Body of pancreas (tissue), 4 donors: ENCODE measurements at regions not wholly inside any gene's neighbourhood (a gene's known extent, or its start where the extent isn't known, plus 50 kb on each side); places are given as distances from the start of the nearest gene placed in this dataset.
A peak's percentile ranks its signal among the peaks of the same experiment; 100 is the strongest.

Experiments
- ATAC-seq: fragments of 150-250 bp; one replicate; pipeline ENCODE4 v1.9.1; 2016
- DNase-seq, 4 donors: peaks; one replicate each; pipeline ENCODE4 v3.0.0-alpha.2; 2019
- H3K27ac ChIP-seq, 4 donors: fragments of 200-600 bp; sonication (generic); 1 replicate in 3 of 4; 2 replicates in 1 of 4; pipeline versions ENCODE4 v1.5.1 to v1.6.1; 2016 to 2019; ENCODE audit warnings: mild to moderate bottlenecking in 1 of 4, mixed read lengths in 1 of 4, moderate library complexity in 1 of 4
- H3K27me3 ChIP-seq, 2 donors: fragments of 200-600 bp; sonication (generic); one replicate each; pipeline ENCODE4 v1.6.0; 2016; ENCODE audit warnings: mild to moderate bottlenecking in 1 of 2
- H3K36me3 ChIP-seq, 2 donors: fragments of 200-600 bp; sonication (generic); replicated peaks in 1 of 2; 2 replicates each; pipeline ENCODE4 v1.5.1; 2016; ENCODE audit warnings: low read depth in 2 of 2; ENCODE audit not compliant: insufficient read depth in 1 of 2
- H3K4me1 ChIP-seq: fragments of 200-600 bp; sonication (generic); one replicate; pipeline ENCODE4 v1.6.0; 2016
- H3K4me3 ChIP-seq, 2 donors: fragments of 200-600 bp; sonication (generic); 1 replicate in 1 of 2; 2 replicates in 1 of 2; pipeline ENCODE4 v1.5.1; 2016 to 2019
- H3K9me3 ChIP-seq, 3 donors: fragments of 200-600 bp; sonication (generic); 1 replicate in 2 of 3; 2 replicates in 1 of 3; pipeline ENCODE4 v1.5.1; 2016
- CTCF ChIP-seq, 7 experiments: fragments of 450-650 bp in 4 of 7; fragments of 200-600 bp in 3 of 7; sonication (generic) in 3 of 7; IDR thresholded peaks; one replicate each; pipeline ENCODE4 v1.5.1; 2016 to 2019; ENCODE audit warnings: antibody characterized with exemption in 7 of 7
- POLR2A ChIP-seq, 3 donors: fragments of 450-650 bp; IDR thresholded peaks; one replicate each; pipeline ENCODE4 v1.6.1; 2016; ENCODE audit warnings: antibody characterized with exemption in 3 of 3, mild to moderate bottlenecking in 2 of 3
- WGBS, 2 donors: methylation state at CpG; one replicate each; pipeline ENCODE4 v1.1.5; 2017; 5-methylcytosine and 5-hydroxymethylcytosine counted together
- intact Hi-C: fragments of 100-400 bp; cut with DNase I; formaldehyde crosslinking; loops from one replicate; pipeline ENCODE4 v1.15.1; 2023

GRCh38 chr15:39299486-39300267, 281.2 kb upstream of the THBS1 start:
- Histone ChIP-seq H3K4me1 (no peaks in the 10 kb centered on the region), H3K27ac (no peak overlapping the region), H3K27me3 (no peaks in the 10 kb centered on the region), H3K36me3 (no peaks in the 10 kb centered on the region), H3K4me3 (no peak overlapping the region), H3K9me3 (no peaks in the 10 kb centered on the region)
- no peak for TF ChIP-seq POLR2A (IDR thresholded peaks at IDR 0.05)
- TF ChIP-seq CTCF (IDR thresholded peaks at IDR 0.05): no peak
- ATAC-seq (no peak), DNase-seq (no peak)
- intact Hi-C loops: no loop called here
- 81 to 82% methylated on average over 1 of the region's 1 CpG for WGBS, 2 donors

GRCh38 chr15:39300451-39301153, 280.3 kb upstream of the THBS1 start:
- H3K36me3 ChIP-seq: no peaks in the 10 kb centered on the region
- 89 to 90% methylated on average over 3 of the region's 3 CpGs for WGBS, 2 donors
- TF ChIP-seq POLR2A (IDR thresholded peaks at IDR 0.05): no peak
- no peak for ATAC-seq
- no peak overlapping the region for H3K27ac ChIP-seq
- intact Hi-C loops: no loop called here
- H3K4me3 ChIP-seq: no peak overlapping the region
- no peaks in the 10 kb centered on the region for H3K27me3 ChIP-seq
- H3K4me1 ChIP-seq: no peaks in the 10 kb centered on the region
- no peak for DNase-seq
- no peaks in the 10 kb centered on the region for H3K9me3 ChIP-seq

- Histone ChIP-seq H3K4me1 (no peaks in the 10 kb centered on the region), H3K4me3 (no peak overlapping the region), H3K27ac (no peak overlapping the region), H3K27me3 (no peaks in the 10 kb centered on the region), H3K9me3 (no peaks in the 10 kb centered on the region), H3K36me3 (no peaks in the 10 kb centered on the region)
- no peak for TF ChIP-seq POLR2A (IDR thresholded peaks at IDR 0.05)
- no peak for TF ChIP-seq CTCF (IDR thresholded peaks at IDR 0.05)
- ATAC-seq: peak; percentile 60
- 94 to 95% methylated on average over 2 of the region's 2 CpGs for WGBS, 2 donors
- DNase-seq: no peak
- intact Hi-C loops: no loop called here
Observed at GRCh38 chr15:39301589-39301999, 279.3 kb upstream of the THBS1 start.

GRCh38 chr15:39302936-39303335, 277.9 kb upstream of the THBS1 start:
- Histone ChIP-seq H3K4me3 (no peak overlapping the region), H3K36me3 (no peaks in the 10 kb centered on the region), H3K27ac (no peak overlapping the region), H3K4me1 (no peaks in the 10 kb centered on the region), H3K9me3 (peaks cover 0 to 5% (median 0%) of the 10 kb centered on the region in 3 donors), H3K27me3 (no peaks in the 10 kb centered on the region)
- no peak for DNase-seq
- intact Hi-C loops: no loop called here
- TF ChIP-seq POLR2A (IDR thresholded peaks at IDR 0.05) (no peak), CTCF (IDR thresholded peaks at IDR 0.05) (no peak)
- no peak for ATAC-seq
- 60 to 80% methylated on average over 2 of the region's 2 CpGs for whole genome bisulfite sequencing, 2 donors

- 69 to 74% methylated on average over 7 of the region's 7 CpGs for WGBS, 2 donors
- ATAC-seq (no peak), DNase-seq (no peak)
- Histone ChIP-seq H3K36me3 (no peaks in the 10 kb centered on the region), H3K4me3 (no peak overlapping the region), H3K4me1 (no peaks in the 10 kb centered on the region), H3K27ac (no peak overlapping the region), H3K9me3 (peaks cover 0 to 5% (median 0%) of the 10 kb centered on the region in 3 donors), H3K27me3 (no peaks in the 10 kb centered on the region)
- TF ChIP-seq POLR2A (IDR thresholded peaks at IDR 0.05) (no peak), CTCF (IDR thresholded peaks at IDR 0.05) (no peak)
- intact Hi-C loops: no loop called here
Observed at GRCh38 chr15:39304201-39304841, 276.6 kb upstream of the THBS1 start.
